ENCODE measurements at regions not wholly inside any gene's neighbourhood (a gene's known extent, or its start where the extent isn't known, plus 50 kb on each side); places are given as distances from the start of the nearest gene placed in this dataset.

- in situ Hi-C loops (cut with MboI; ENCODE audit: low pct_ligation_motif_present in 1 of 4, low pct_unique_long_range_greater_than_20kb in 1 of 4, low sequenced_read_pairs in 3 of 4): loop anchor here in 2 of 4 donors (25.0 kb wide), 2 partner anchors 395 to 1120 kb away; no protein-coding TSS in a partner anchor
- intact Hi-C loops (cut with DNase I; ENCODE audit: low total_unique reads): no loop called here
- peak; percentile 51 for DNase-seq
- TF ChIP-seq CTCF (IDR thresholded peaks at IDR 0.05): peak; percentile 58 to 79 (median 71)
- TF ChIP-seq POLR2A (IDR thresholded peaks at IDR 0.05): no peak
- Histone ChIP-seq H3K36me3 (no peaks in the 10 kb centered on the region), H3K4me3 (no peak overlapping the region), H3K27ac (no peak overlapping the region), H3K9me3 (no peaks in the 10 kb centered on the region), H3K27me3 (peaks cover 16% of the 10 kb centered on the region), H3K4me1 (peaks cover 0 to 8% (median 2%) of the 10 kb centered on the region in 4 donors)
- WGBS, 2 donors (ENCODE audit: low coverage in 1 of 2): 24% methylated on average over 31 of the region's 34 CpGs; no CpG with 5 or more reads in 1 of the 2 donors
Measured at GRCh38 chr20:57092112-57092899, 174.1 kb downstream of the BMP7 start.

- 77% methylated on average over 23 of the region's 23 CpGs; no CpG with 5 or more reads in 1 of the 2 donors for WGBS, 2 donors (ENCODE audit: low coverage in 1 of 2)
- H3K9me3 ChIP-seq: no peaks in the 10 kb centered on the region
- no peaks in the 10 kb centered on the region for H3K36me3 ChIP-seq
- no peak overlapping the region for H3K4me3 ChIP-seq
- H3K27me3 ChIP-seq: peaks cover 11% of the 10 kb centered on the region
- H3K4me1 ChIP-seq: peaks cover 0 to 8% (median 2%) of the 10 kb centered on the region in 4 donors
- no peak for DNase-seq
- intact Hi-C loops (cut with DNase I; ENCODE audit: low total_unique reads) (no loop called here), in situ Hi-C loops (cut with MboI; ENCODE audit: low pct_ligation_motif_present in 1 of 4, low pct_unique_long_range_greater_than_20kb in 1 of 4, low sequenced_read_pairs in 3 of 4) (loop anchor here in 2 of 4 donors (25.0 kb wide), 2 partner anchors 394 to 1119 kb away; no protein-coding TSS in a partner anchor)
- no peak overlapping the region for H3K27ac ChIP-seq
- TF ChIP-seq POLR2A (IDR thresholded peaks at IDR 0.05) (no peak), CTCF (IDR thresholded peaks at IDR 0.05) (no peak), POLR2AphosphoS5 (IDR thresholded peaks at IDR 0.05) (no peak), EP300 (IDR thresholded peaks at IDR 0.05; ENCODE audit: low read depth) (no peak)
Measured at GRCh38 chr20:57092900-57093530, 173.4 kb downstream of the BMP7 start.

- no peaks in the 10 kb centered on the region for H3K9me3 ChIP-seq
- 94 to 100% methylated on average over 1 to 10 of the region's 10 CpGs for WGBS, 2 donors (ENCODE audit: low coverage in 1 of 2)
- no peak for DNase-seq
- no peak overlapping the region for H3K27ac ChIP-seq
- no peaks in the 10 kb centered on the region for H3K36me3 ChIP-seq
- intact Hi-C loops (cut with DNase I; ENCODE audit: low total_unique reads): no loop called here
- peaks cover 6% of the 10 kb centered on the region for H3K27me3 ChIP-seq
- H3K4me1 ChIP-seq: peaks cover 0 to 8% (median 2%) of the 10 kb centered on the region in 4 donors
- in situ Hi-C loops (cut with MboI; ENCODE audit: low pct_ligation_motif_present in 1 of 4, low pct_unique_long_range_greater_than_20kb in 1 of 4, low sequenced_read_pairs in 3 of 4): loop anchor here in 2 of 4 donors (25.0 kb wide), 2 partner anchors 394 to 1119 kb away; no protein-coding TSS in a partner anchor
- H3K4me3 ChIP-seq: no peak overlapping the region
- no peak for TF ChIP-seq POLR2AphosphoS5 (IDR thresholded peaks at IDR 0.05)
- no peak for TF ChIP-seq EP300 (IDR thresholded peaks at IDR 0.05; ENCODE audit: low read depth)
- TF ChIP-seq CTCF (IDR thresholded peaks at IDR 0.05): no peak
- no peak for TF ChIP-seq POLR2A (IDR thresholded peaks at IDR 0.05)
Measured at GRCh38 chr20:57093766-57094165, 172.7 kb downstream of the BMP7 start.

DNA sequence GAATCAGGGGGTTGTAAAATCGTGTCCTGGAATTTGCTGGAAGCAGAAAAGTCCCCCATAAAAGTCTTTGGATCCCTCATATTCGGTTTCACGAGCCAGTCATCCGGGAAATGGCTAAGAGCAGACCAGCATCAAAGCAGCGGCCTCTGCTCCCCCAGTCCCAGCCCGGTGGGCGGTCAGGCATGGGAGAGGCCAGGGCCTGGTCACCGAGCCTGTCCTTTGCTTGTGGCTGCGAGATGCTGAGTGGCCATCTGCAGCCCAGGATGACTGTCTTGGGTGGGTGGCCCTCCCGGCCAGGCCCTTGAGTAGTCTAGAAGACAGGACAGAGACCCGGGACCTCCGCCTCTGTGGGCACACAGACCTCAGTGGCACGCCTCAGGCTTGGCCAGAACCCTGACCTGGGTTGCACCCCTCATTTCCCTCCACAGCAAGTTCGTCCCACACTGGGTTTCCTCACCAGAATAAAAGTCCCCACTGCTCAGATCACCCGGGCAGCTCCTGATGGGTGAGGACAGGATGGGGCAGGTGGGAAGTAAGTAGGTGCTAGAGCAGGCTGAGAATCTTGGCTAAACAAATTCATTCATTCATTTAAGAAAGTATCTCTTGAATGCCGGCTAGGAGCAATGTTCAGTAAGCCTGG lies 172.1 kb downstream of the BMP7 start:
- intact Hi-C loops (cut with DNase I; ENCODE audit: low total_unique reads) (no loop called here), in situ Hi-C loops (cut with MboI; ENCODE audit: low pct_ligation_motif_present in 1 of 4, low pct_unique_long_range_greater_than_20kb in 1 of 4, low sequenced_read_pairs in 3 of 4) (loop anchor here in 2 of 4 donors (25.0 kb wide), 2 partner anchors 393 to 1118 kb away; no protein-coding TSS in a partner anchor)
- WGBS, 2 donors (ENCODE audit: low coverage in 1 of 2): 68 to 88% methylated on average over 4 to 16 of the region's 16 CpGs
- Histone ChIP-seq H3K4me1 (peaks cover 0 to 8% (median 2%) of the 10 kb centered on the region in 4 donors), H3K9me3 (no peaks in the 10 kb centered on the region), H3K4me3 (no peak overlapping the region), H3K27me3 (no peaks in the 10 kb centered on the region), H3K27ac (no peak overlapping the region), H3K36me3 (no peaks in the 10 kb centered on the region)
- no peak for DNase-seq
- TF ChIP-seq POLR2A (IDR thresholded peaks at IDR 0.05) (no peak), EP300 (IDR thresholded peaks at IDR 0.05; ENCODE audit: low read depth) (no peak), POLR2AphosphoS5 (IDR thresholded peaks at IDR 0.05) (no peak), CTCF (IDR thresholded peaks at IDR 0.05) (no peak)
